Body of pancreas (tissue), 4 donors: ENCODE measurements at regions not wholly inside any gene's neighbourhood (a gene's known extent, or its start where the extent isn't known, plus 50 kb on each side); places are given as distances from the start of the nearest gene placed in this dataset.

Experiments used
- ATAC-seq: fragments of 150-250 bp; one replicate; pipeline ENCODE4 v1.9.1; 2016
- DNase-seq, 4 donors: peaks; one replicate each; pipeline ENCODE4 v3.0.0-alpha.2; 2019
- H3K27ac ChIP-seq, 4 donors: fragments of 200-600 bp; sonication (generic); 1 replicate in 3 of 4; 2 replicates in 1 of 4; pipeline versions ENCODE4 v1.5.1 to v1.6.1; 2016 to 2019; ENCODE audit warnings: mild to moderate bottlenecking in 1 of 4, mixed read lengths in 1 of 4, moderate library complexity in 1 of 4
- H3K27me3 ChIP-seq, 2 donors: fragments of 200-600 bp; sonication (generic); one replicate each; pipeline ENCODE4 v1.6.0; 2016; ENCODE audit warnings: mild to moderate bottlenecking in 1 of 2
- H3K36me3 ChIP-seq, 2 donors: fragments of 200-600 bp; sonication (generic); replicated peaks in 1 of 2; 2 replicates each; pipeline ENCODE4 v1.5.1; 2016; ENCODE audit warnings: low read depth in 2 of 2; ENCODE audit not compliant: insufficient read depth in 1 of 2
- H3K4me1 ChIP-seq: fragments of 200-600 bp; sonication (generic); one replicate; pipeline ENCODE4 v1.6.0; 2016
- H3K4me3 ChIP-seq, 2 donors: fragments of 200-600 bp; sonication (generic); 1 replicate in 1 of 2; 2 replicates in 1 of 2; pipeline ENCODE4 v1.5.1; 2016 to 2019
- H3K9me3 ChIP-seq, 3 donors: fragments of 200-600 bp; sonication (generic); 1 replicate in 2 of 3; 2 replicates in 1 of 3; pipeline ENCODE4 v1.5.1; 2016
- CTCF ChIP-seq, 7 experiments: fragments of 450-650 bp in 4 of 7; fragments of 200-600 bp in 3 of 7; sonication (generic) in 3 of 7; IDR thresholded peaks; one replicate each; pipeline ENCODE4 v1.5.1; 2016 to 2019; ENCODE audit warnings: antibody characterized with exemption in 7 of 7
- POLR2A ChIP-seq, 3 donors: fragments of 450-650 bp; IDR thresholded peaks; one replicate each; pipeline ENCODE4 v1.6.1; 2016; ENCODE audit warnings: antibody characterized with exemption in 3 of 3, mild to moderate bottlenecking in 2 of 3
- WGBS, 2 donors: methylation state at CpG; one replicate each; pipeline ENCODE4 v1.1.5; 2017; 5-methylcytosine and 5-hydroxymethylcytosine counted together
- intact Hi-C: fragments of 100-400 bp; cut with DNase I; formaldehyde crosslinking; loops from one replicate; pipeline ENCODE4 v1.15.1; 2023

- Histone ChIP-seq H3K27me3 (no peaks in the 10 kb centered on the region), H3K9me3 (no peaks in the 10 kb centered on the region), H3K36me3 (no peaks in the 10 kb centered on the region), H3K4me1 (no peaks in the 10 kb centered on the region), H3K4me3 (no peak overlapping the region), H3K27ac (no peak overlapping the region)
- intact Hi-C loops, result loop anchor here (10.0 kb wide), 1 partner anchor 1016 kb away; no protein-coding TSS in a partner anchor
- peak; percentile 15 to 19 (median 17) for DNase-seq
- peak; percentile 58 for ATAC-seq
- no peak for TF ChIP-seq POLR2A (IDR thresholded peaks at IDR 0.05)
- peak in 6 of 7 experiments; percentile 22 to 59 (median 48) for TF ChIP-seq CTCF (IDR thresholded peaks at IDR 0.05)
- WGBS, 2 donors, result 34 to 36% methylated on average over 6 of the region's 6 CpGs
Measured at GRCh38 chr2:150610670-150611279, 123.3 kb upstream of the RND3 start.

GRCh38 chr2:150609831-150610582 is 122.5 kb upstream of the RND3 start:
- DNase-seq (no peak), ATAC-seq (no peak)
- no peak for TF ChIP-seq CTCF (IDR thresholded peaks at IDR 0.05)
- no peak overlapping the region for H3K27ac ChIP-seq
- H3K4me1 ChIP-seq, result no peaks in the 10 kb centered on the region
- no peaks in the 10 kb centered on the region for H3K27me3 ChIP-seq
- no peak overlapping the region for H3K4me3 ChIP-seq
- 39 to 40% methylated on average over 4 of the region's 4 CpGs for WGBS, 2 donors
- no peaks in the 10 kb centered on the region for H3K36me3 ChIP-seq
- intact Hi-C loops, result loop anchor here (10.0 kb wide), 1 partner anchor 1015 kb away; no protein-coding TSS in a partner anchor
- no peaks in the 10 kb centered on the region for H3K9me3 ChIP-seq

GRCh38 chr2:150608341-150608740 is 120.9 kb upstream of the RND3 start:
- DNase-seq, result no peak
- WGBS, 2 donors, result 33 to 54% methylated on average over 1 of the region's 1 CpG
- no peaks in the 10 kb centered on the region for H3K27me3 ChIP-seq
- ATAC-seq, result no peak
- H3K27ac ChIP-seq, result no peak overlapping the region
- H3K36me3 ChIP-seq, result no peaks in the 10 kb centered on the region
- H3K9me3 ChIP-seq, result no peaks in the 10 kb centered on the region
- TF ChIP-seq POLR2A (IDR thresholded peaks at IDR 0.05), result no peak
- TF ChIP-seq CTCF (IDR thresholded peaks at IDR 0.05), result no peak
- no peaks in the 10 kb centered on the region for H3K4me1 ChIP-seq
- no peak overlapping the region for H3K4me3 ChIP-seq
- intact Hi-C loops, result no loop called here

GRCh38 chr2:150607390-150607811 is 119.9 kb upstream of the RND3 start:
- Histone ChIP-seq H3K36me3 (no peaks in the 10 kb centered on the region), H3K9me3 (no peaks in the 10 kb centered on the region), H3K27ac (no peak overlapping the region), H3K27me3 (no peaks in the 10 kb centered on the region), H3K4me3 (no peak overlapping the region), H3K4me1 (no peaks in the 10 kb centered on the region)
- intact Hi-C loops, result no loop called here
- TF ChIP-seq POLR2A (IDR thresholded peaks at IDR 0.05) (no peak), CTCF (IDR thresholded peaks at IDR 0.05) (no peak)
- DNase-seq (no peak), ATAC-seq (no peak)
